ENCODE measurements at regions not wholly inside any gene's neighbourhood (a gene's known extent, or its start where the extent isn't known, plus 50 kb on each side); places are given as distances from the start of the nearest gene placed in this dataset.

DNA sequence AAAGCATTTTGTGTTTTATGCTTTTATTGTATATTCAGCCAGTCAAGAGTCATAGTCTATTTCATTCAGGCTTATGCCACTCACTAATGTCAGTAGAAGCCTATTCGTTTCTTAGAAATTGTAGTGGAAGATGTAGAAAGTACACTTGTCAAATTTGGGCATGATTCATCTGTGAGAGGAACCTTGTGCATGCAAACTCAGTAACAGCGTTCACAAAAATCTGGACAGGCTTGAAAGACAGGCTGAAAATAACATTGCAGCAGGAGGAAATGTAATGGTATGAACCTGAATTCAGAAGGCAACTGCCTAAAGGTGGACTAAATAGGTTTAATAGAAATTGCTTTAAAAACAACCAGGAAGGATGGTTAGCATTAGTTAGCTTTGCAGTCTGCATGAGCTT is 213.5 kb downstream of the CMPK2 start:
- Mint-ChIP-seq H3K27ac (no peak overlapping the region), H3K27me3 (ENCODE audit: low read depth) (no peaks in the 10 kb centered on the region), H3K4me1 (ENCODE audit: low read depth) (no peaks in the 10 kb centered on the region), H3K4me3 (no peak overlapping the region), H3K9me3 (ENCODE audit: insufficient read depth) (no peaks in the 10 kb centered on the region), H3K36me3 (ENCODE audit: low read depth) (no peaks in the 10 kb centered on the region)
- DNase-seq (no peak), ATAC-seq (no peak)
- ChIA-PET POLR2A (no interaction called here), CTCF (no interaction called here)

DNA sequence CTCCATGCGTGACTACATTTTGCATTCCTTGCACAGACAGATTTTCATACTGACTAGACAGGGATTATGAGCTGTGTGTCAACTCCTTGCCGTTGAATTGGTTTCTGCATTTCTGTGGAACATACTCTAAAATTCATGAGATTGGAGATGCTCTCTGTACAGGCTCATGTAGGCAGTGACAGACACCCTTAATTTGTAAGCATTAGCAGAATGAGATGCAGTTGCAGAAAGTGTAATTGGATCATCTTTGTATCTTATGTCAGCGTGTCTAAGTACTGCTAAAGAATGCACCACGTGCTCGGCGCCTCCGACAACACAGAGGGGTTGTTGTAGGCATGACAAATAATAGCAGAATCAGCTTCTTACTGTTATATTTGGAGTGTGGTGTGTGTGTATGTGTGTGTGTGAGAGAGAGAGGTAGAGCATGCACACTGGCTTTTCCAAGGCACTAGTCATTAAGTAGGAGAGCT is 212.4 kb downstream of the CMPK2 start:
- Mint-ChIP-seq H3K4me3 (no peak overlapping the region), H3K27me3 (ENCODE audit: low read depth) (no peaks in the 10 kb centered on the region), H3K9me3 (ENCODE audit: insufficient read depth) (no peaks in the 10 kb centered on the region), H3K36me3 (ENCODE audit: low read depth) (no peaks in the 10 kb centered on the region), H3K27ac (no peak overlapping the region), H3K4me1 (ENCODE audit: low read depth) (no peaks in the 10 kb centered on the region)
- POLR2A ChIA-PET = no interaction called here
- DNase-seq (no peak), ATAC-seq (no peak)
- CTCF ChIA-PET = no interaction called here

DNA sequence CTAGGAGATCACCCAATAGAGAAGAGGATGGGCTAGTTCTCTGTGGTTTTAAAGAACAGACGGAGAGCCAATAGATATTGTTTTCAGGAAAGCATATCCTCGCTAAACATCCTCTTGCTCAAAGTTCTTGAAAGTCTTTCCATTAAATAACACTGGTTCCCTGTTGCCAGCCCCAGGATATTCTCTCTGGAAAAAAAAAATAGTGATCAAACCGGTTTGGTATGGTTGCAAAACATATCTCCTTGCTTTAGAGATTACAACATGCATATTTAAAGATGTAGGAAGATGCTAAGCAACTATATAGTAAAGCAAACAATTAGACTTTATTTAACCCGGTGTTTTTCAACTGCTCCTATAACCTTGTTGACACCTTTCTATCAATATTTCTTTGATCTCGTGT is 211.4 kb downstream of the CMPK2 start:
- ChIA-PET CTCF (no interaction called here), POLR2A (no interaction called here)
- Mint-ChIP-seq H3K36me3 (ENCODE audit: low read depth) (no peaks in the 10 kb centered on the region), H3K4me1 (ENCODE audit: low read depth) (no peaks in the 10 kb centered on the region), H3K27me3 (ENCODE audit: low read depth) (no peaks in the 10 kb centered on the region), H3K27ac (no peak overlapping the region), H3K4me3 (no peak overlapping the region), H3K9me3 (ENCODE audit: insufficient read depth) (no peaks in the 10 kb centered on the region)
- no peak for ATAC-seq
- DNase-seq = no peak

DNA sequence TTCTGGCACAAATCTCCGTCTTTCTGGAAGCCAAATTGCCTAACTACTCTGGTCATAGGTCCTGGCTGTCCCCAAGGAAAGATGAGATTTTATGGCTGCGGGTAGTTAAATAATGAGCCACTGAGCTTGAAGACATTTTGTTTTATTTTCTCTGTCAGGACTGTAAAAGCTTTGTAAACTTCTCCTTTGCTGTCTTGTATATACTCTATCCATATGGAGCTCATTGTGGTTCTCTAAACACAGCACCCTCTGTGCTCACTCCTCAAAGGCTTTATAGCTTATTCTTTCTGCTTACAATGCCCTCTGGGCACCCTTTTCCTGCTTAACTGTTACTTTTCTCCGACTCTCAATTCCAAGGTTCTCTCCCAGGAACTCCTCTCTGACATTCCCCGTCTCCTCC is 209.1 kb downstream of the CMPK2 start:
- no peaks in the 10 kb centered on the region for H3K36me3 Mint-ChIP-seq (ENCODE audit: low read depth)
- ATAC-seq (no peak), DNase-seq (no peak)
- ChIA-PET CTCF (no interaction called here), POLR2A (no interaction called here)
- no peaks in the 10 kb centered on the region for H3K27me3 Mint-ChIP-seq (ENCODE audit: low read depth)
- H3K4me1 Mint-ChIP-seq (ENCODE audit: low read depth) = no peaks in the 10 kb centered on the region
- no peak overlapping the region for H3K27ac Mint-ChIP-seq
- no peaks in the 10 kb centered on the region for H3K9me3 Mint-ChIP-seq (ENCODE audit: insufficient read depth)
- no peak overlapping the region for H3K4me3 Mint-ChIP-seq

DNA sequence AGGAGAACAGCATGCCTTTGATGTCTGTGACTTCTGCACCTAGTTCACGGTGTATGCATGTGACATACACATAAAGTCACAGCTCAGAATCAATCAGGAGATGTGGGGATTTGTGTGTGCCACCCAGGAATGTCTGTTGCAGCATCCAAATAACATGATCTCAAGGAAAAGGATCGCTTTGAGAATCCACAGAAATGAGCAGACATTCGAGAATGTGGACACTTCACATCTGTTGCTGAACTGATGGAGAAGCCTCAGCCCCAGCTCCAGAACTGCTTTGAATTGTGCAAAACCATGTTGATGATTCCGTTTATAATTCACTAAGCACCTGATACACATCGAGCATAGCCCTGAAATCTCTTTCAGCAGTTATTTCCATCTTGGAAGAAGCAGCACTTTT is 208.6 kb downstream of the CMPK2 start:
- no peak for ATAC-seq
- no peak overlapping the region for H3K4me3 Mint-ChIP-seq
- H3K9me3 Mint-ChIP-seq (ENCODE audit: insufficient read depth) = no peaks in the 10 kb centered on the region
- POLR2A ChIA-PET = no interaction called here
- no peaks in the 10 kb centered on the region for H3K27me3 Mint-ChIP-seq (ENCODE audit: low read depth)
- DNase-seq = no peak
- no peak overlapping the region for H3K27ac Mint-ChIP-seq
- CTCF ChIA-PET = no interaction called here
- H3K4me1 Mint-ChIP-seq (ENCODE audit: low read depth) = no peaks in the 10 kb centered on the region
- H3K36me3 Mint-ChIP-seq (ENCODE audit: low read depth) = no peaks in the 10 kb centered on the region

DNA sequence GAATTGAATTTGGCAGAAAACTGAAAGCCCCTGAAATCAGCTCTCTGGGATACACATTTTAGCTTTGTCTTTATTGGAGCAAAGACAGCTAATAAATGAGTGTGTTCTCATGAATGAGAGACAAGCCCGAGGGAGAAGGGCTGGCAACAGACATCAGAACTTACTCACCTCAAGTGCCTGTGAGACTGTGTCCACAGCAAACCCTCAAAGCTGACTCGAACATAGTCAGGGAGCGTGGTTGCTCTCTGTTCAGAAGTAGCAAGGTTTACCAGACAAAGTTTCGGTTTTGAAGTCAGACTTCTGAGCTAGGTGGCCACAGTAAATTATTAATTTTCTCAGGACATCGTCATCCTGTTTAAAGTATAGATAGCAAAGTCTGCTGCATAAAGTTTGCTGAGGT is 207.9 kb downstream of the CMPK2 start:
- ChIA-PET POLR2A (no interaction called here), CTCF (no interaction called here)
- no peaks in the 10 kb centered on the region for H3K36me3 Mint-ChIP-seq (ENCODE audit: low read depth)
- no peaks in the 10 kb centered on the region for H3K4me1 Mint-ChIP-seq (ENCODE audit: low read depth)
- no peak overlapping the region for H3K27ac Mint-ChIP-seq
- no peak overlapping the region for H3K4me3 Mint-ChIP-seq
- no peaks in the 10 kb centered on the region for H3K9me3 Mint-ChIP-seq (ENCODE audit: insufficient read depth)
- DNase-seq (no peak), ATAC-seq (no peak)
- H3K27me3 Mint-ChIP-seq (ENCODE audit: low read depth) = no peaks in the 10 kb centered on the region

DNA sequence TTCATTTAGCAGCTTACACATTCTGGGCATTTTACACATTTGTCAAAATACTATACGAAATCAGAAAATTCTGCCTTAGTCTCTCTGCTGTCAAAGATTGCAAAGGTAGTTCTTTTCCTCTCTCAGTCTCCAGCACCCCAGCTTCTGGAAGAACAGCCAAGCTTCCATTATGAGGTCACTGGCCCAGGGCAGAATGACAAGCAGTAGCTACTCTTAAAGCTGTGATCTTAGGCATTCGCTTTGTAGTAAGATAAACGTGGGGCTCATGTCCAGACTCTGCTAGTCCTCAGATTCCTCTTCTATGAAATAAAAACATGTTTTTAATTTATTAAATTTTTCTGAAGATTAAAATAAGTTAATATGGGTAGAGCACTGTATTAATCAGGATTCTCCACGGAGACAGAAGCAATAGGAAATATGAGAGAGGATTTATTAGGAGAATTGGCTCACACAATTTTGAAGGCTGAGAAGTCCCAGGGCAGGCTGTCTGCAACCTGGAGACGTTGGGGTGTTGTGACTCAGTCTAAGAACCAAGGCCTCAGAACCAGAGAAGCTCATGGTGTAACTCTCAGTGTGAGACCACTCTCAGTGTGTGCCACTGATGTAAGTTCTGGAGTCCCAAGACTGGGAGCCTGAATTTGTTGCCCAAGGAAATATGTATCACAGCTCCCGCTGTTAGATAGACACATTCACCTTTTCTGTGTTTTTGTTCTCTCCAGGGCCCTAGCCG is 201.2 kb downstream of the CMPK2 start:
- H3K9me3 Mint-ChIP-seq (ENCODE audit: insufficient read depth) = no peaks in the 10 kb centered on the region
- ATAC-seq = no peak
- H3K27me3 Mint-ChIP-seq (ENCODE audit: low read depth) = peaks cover 2% of the 10 kb centered on the region
- DNase-seq = no peak
- H3K36me3 Mint-ChIP-seq (ENCODE audit: low read depth) = no peaks in the 10 kb centered on the region
- no peaks in the 10 kb centered on the region for H3K4me1 Mint-ChIP-seq (ENCODE audit: low read depth)
- POLR2A ChIA-PET = no interaction called here
- no peak overlapping the region for H3K27ac Mint-ChIP-seq
- no peak overlapping the region for H3K4me3 Mint-ChIP-seq
- CTCF ChIA-PET = no interaction called here

DNA sequence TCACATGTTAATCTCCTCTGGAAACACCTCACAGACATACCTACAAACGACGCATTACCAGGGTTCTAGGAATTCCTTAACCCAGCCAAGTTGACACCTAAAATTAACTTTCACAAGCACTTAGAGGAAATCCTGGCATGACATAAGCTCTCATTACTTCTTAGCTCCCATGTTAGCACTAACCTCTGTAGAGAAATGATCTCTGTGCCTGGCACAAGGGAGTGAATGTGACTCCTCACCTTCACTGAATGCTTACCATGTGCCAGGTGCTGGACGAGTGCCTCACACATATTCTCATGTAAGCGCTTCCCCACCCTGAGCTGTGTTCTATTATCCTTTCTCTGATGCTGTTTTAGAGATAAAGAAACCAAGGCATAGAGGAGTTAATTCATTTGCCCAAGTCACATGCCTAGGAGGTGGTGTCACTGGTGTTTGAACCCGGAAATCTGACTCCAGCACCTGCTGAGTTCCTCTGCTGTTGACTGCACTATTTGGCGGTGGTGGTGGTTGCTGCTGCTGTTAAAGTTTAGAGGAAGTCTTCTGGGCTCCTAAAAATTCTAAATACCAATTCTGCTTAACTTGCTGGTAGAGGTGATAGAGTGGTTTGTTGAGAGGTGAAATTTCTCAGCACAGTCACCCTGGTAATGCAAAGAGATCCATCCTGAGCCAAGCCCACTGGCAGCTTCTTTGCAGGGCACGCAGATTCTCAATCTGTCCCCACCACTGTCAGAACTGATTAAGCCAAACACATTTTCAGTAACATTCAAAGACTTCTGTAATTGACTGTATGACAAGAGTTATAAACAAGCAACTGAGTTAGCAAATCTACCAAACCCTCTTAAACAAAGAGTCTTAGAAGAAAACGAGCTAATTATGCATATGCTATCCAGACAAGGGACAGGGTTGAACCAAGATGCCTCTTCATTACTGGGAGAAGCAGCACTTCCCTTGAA is 200.3 kb downstream of the CMPK2 start:
- ChIA-PET CTCF (no interaction called here), POLR2A (interaction anchor here (0.6 kb wide), 1 partner anchor 1288 kb away, joined by 3 read pairs; no protein-coding TSS in a partner anchor)
- Mint-ChIP-seq H3K36me3 (ENCODE audit: low read depth) (no peaks in the 10 kb centered on the region), H3K4me1 (ENCODE audit: low read depth) (no peaks in the 10 kb centered on the region), H3K27me3 (ENCODE audit: low read depth) (peaks cover 2% of the 10 kb centered on the region), H3K9me3 (ENCODE audit: insufficient read depth) (no peaks in the 10 kb centered on the region), H3K4me3 (no peak overlapping the region), H3K27ac (no peak overlapping the region)
- ATAC-seq (no peak), DNase-seq (no peak)

DNA sequence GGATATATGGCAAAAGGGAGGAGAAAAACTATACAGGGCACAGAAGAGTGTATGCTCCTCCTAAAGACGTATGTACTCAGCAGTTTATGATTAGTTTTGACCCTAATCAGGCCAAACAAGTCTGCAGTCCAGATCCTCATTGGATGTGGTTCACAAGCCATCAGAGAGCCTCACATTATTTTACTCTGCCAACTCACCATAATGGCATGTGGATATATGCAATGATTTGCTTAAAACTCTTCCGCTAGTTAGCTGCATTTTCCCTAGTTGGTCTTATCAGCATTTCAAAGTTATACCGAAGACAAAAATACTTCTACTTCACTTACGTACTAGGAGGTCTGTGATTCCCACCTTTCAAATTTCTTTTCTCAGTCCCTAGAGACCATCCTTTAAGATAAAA is 198.4 kb downstream of the CMPK2 start:
- Mint-ChIP-seq H3K27me3 (ENCODE audit: low read depth) (peaks cover 3% of the 10 kb centered on the region), H3K4me1 (ENCODE audit: low read depth) (no peaks in the 10 kb centered on the region), H3K27ac (no peak overlapping the region), H3K36me3 (ENCODE audit: low read depth) (no peaks in the 10 kb centered on the region), H3K4me3 (no peak overlapping the region), H3K9me3 (ENCODE audit: insufficient read depth) (no peaks in the 10 kb centered on the region)
- no peak for DNase-seq
- CTCF ChIA-PET = no interaction called here
- no peak for ATAC-seq
- POLR2A ChIA-PET = no interaction called here

DNA sequence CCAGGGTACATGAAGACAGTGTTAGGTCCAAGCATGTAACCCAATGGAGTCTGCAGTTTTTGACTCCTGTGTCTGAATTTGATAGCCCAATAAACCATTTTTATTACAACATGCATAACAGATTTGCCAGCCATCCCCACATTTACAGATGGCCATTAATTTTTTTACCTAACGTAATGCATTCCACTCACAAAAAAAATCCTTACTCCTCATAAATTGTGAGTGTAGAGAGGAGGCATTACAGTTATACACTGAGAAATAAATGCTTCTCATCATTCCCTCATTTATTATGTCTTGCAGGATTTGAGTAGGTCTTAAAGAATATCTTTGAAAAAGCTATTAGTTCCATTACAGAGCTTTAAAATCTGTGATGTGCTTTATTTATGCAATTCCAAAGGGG is 193.8 kb downstream of the CMPK2 start:
- ChIA-PET CTCF (no interaction called here), POLR2A (no interaction called here)
- Mint-ChIP-seq H3K4me3 (no peak overlapping the region), H3K27ac (no peak overlapping the region), H3K4me1 (ENCODE audit: low read depth) (no peaks in the 10 kb centered on the region), H3K36me3 (ENCODE audit: low read depth) (no peaks in the 10 kb centered on the region), H3K27me3 (ENCODE audit: low read depth) (peaks cover 2% of the 10 kb centered on the region), H3K9me3 (ENCODE audit: insufficient read depth) (no peaks in the 10 kb centered on the region)
- no peak for DNase-seq
- ATAC-seq = no peak

DNA sequence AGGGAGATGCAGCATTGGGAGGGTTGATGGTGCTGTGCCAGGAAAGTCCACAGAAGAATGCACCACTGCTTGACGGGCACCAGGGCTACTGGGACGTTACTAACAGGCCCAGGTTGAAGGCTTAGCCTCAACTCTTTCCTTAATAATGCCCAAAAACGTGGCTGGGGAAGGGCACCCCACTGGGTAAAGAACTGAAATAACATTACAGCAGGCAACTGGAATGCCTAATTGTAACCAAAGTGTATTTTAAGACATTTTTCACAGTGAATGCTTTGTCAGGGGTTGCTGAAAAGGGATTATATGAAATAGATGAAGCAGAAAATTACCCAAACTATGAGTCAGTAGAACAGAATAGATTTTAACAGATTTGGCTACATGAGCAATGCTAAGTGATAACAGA is 191.3 kb downstream of the CMPK2 start:
- ChIA-PET CTCF (no interaction called here), POLR2A (no interaction called here)
- no peaks in the 10 kb centered on the region for H3K36me3 Mint-ChIP-seq (ENCODE audit: low read depth)
- no peak overlapping the region for H3K27ac Mint-ChIP-seq
- no peak overlapping the region for H3K4me3 Mint-ChIP-seq
- ATAC-seq (no peak), DNase-seq (no peak)
- H3K4me1 Mint-ChIP-seq (ENCODE audit: low read depth) = no peaks in the 10 kb centered on the region
- H3K9me3 Mint-ChIP-seq (ENCODE audit: insufficient read depth) = no peaks in the 10 kb centered on the region
- H3K27me3 Mint-ChIP-seq (ENCODE audit: low read depth) = peaks cover 2% of the 10 kb centered on the region

DNA sequence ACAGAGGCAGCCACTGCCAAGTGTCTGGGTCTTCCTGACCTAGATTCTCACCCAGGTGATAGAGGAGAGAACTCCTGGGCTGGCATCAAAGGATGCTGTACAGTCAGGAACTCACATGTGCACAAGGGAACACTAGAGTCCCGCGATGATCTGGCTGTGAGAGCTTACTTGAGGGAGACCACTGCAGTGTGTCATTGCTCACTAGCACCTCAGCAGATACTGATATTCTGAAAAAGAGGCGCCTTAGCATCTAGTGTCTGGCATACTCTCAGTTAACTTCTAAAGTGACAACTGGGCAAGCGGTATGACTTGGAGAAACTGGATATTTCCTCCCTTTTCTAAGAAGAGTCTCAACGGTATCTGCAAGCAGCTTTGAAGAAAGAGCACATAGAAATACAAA is 189.9 kb downstream of the CMPK2 start:
- Mint-ChIP-seq H3K27ac (no peak overlapping the region), H3K27me3 (ENCODE audit: low read depth) (no peaks in the 10 kb centered on the region), H3K9me3 (ENCODE audit: insufficient read depth) (no peaks in the 10 kb centered on the region), H3K4me1 (ENCODE audit: low read depth) (no peaks in the 10 kb centered on the region), H3K4me3 (no peak overlapping the region), H3K36me3 (ENCODE audit: low read depth) (no peaks in the 10 kb centered on the region)
- ChIA-PET POLR2A (no interaction called here), CTCF (no interaction called here)
- ATAC-seq = no peak
- no peak for DNase-seq

Data from activated CD8-positive, alpha-beta T cell treated with anti-CD3 and anti-CD28 coated beads, Interleukin-2, amount 10 ng/mL, durations not matched to agents 7 days and 5 days (primary cell).